ENCODE measurements at regions not wholly inside any gene's neighbourhood (a gene's known extent, or its start where the extent isn't known, plus 50 kb on each side); places are given as distances from the start of the nearest gene placed in this dataset.
"Not testable (repeated sequence)": the region's sequence is repeated elsewhere in the genome, so short reads cannot be mapped to it uniquely, and the experiment has no call there.

DNA sequence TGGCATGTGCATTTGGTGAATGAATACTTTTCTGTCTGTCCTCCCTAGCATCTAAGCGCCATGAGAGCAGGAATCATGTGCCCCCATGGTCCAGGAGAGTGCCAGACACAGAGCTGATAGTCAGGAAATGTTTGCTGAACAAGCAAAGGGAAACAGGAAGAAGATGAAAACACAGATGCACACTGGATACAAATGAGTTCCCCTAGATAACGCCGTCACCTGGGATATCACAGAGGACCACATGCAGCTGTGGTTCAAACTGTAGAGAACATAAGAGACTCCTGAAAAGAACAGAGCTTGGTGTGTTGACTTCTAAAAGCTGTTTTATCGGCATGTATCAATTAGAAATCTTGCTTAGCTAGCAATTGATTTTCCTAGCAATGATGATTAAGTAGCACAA is 293.7 kb downstream of the BTBD3 start:
- no peak overlapping the region for H3K27ac ChIP-seq
- ATAC-seq (replicated peaks in 6 of 8): peak in 1 of 8 experiments; percentile 30
- H3K4me3 ChIP-seq: no peak overlapping the region
- H3K4me1 ChIP-seq (replicated peaks in 1 of 2): peaks cover 3 to 4% of the 10 kb centered on the region in 2 donors
- WGBS, 10 experiments: 22 to 100% (median 100%) methylated on average over 1 to 4 of the region's 4 CpGs; no CpG with 5 or more reads in 2 of the 10 experiments
- in situ Hi-C loops (cut with MboI; ENCODE audit: low pct_unique_long_range_greater_than_20kb in 2 of 9, low sequenced_read_pairs in 9 of 9, unreplicated experiment in 9 of 9): no loop called here

DNA sequence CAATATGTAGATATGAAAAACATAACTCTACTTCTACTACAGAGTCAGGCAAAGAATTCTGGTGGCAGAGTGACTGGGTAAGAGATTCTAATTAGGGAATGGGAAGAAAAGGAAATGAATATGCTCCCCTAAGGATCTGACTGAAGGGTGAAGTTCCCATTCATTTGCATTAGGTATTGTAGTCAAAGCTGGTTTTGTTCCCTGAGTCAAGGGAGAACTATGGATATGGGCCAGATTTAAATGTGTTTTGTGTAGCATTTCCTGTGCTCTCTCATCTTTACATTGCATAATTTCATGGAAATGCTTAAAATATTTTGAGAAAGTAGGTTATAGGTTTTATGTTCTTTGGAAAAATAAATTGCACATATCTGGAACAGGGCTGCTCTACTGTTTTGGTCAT is 299.7 kb downstream of the BTBD3 start:
- Histone ChIP-seq H3K27ac (no peak overlapping the region), H3K4me1 (replicated peaks in 1 of 2) (peaks cover 0 to 3% of the 10 kb centered on the region in 2 donors), H3K4me3 (no peak overlapping the region)
- in situ Hi-C loops (cut with MboI; ENCODE audit: low pct_unique_long_range_greater_than_20kb in 2 of 9, low sequenced_read_pairs in 9 of 9, unreplicated experiment in 9 of 9): no loop called here
- ATAC-seq (replicated peaks in 6 of 8): peak in 1 of 8 experiments; percentile 51

DNA sequence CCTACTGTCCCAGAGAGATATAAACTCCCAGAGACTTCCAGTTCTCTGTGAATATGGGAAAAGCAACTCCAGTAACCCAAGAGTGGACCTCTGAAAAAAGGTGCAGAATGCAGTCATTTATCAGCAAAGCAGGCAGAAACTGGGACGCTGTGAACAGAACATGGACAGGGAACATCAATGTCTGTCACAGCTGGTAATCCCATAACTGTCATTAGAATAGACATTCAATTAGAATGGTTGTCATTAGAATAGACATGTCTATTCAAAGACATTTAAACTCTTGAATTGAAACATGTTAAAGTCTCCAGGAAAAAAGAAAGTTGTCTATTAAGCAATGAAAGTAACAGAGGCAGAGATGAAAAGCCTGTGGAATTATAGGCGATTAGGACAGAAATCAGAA is 302.1 kb downstream of the BTBD3 start:
- no peak for ATAC-seq (replicated peaks in 6 of 8)
- Histone ChIP-seq H3K27ac (no peak overlapping the region), H3K4me3 (no peak overlapping the region), H3K4me1 (replicated peaks in 1 of 2) (no peaks in the 10 kb centered on the region)
- in situ Hi-C loops (cut with MboI; ENCODE audit: low pct_unique_long_range_greater_than_20kb in 2 of 9, low sequenced_read_pairs in 9 of 9, unreplicated experiment in 9 of 9): no loop called here
- WGBS, 10 experiments: 33 to 100% (median 70%) methylated on average over 1 to 2 of the region's 2 CpGs; no CpG with 5 or more reads in 2 of the 10 experiments

DNA sequence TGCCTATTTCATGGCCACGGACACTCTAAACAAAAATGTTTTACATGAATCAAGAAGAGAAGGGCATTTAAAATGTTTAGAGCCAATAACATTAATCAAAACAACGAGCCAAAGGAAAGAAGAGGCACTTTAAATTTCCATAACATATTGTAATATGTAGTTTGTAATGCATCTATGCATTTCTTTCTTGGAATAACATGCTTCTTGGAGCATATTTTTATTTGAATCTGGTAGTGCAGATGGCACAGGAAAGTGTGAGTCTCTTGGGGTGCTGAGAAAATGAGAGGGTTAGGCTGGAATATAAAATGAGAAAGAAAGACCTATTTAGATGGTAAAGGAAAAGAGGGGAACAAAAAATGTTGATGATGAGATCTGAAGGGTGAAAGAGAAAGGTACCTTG is 305.4 kb downstream of the BTBD3 start:
- H3K4me1 ChIP-seq (replicated peaks in 1 of 2): no peaks in the 10 kb centered on the region
- peak in 1 of 8 experiments; percentile 76 for ATAC-seq (replicated peaks in 6 of 8)
- 0 to 77% (median 38%) methylated on average over 1 to 2 of the region's 2 CpGs; no CpG with 5 or more reads in 1 of the 10 experiments for WGBS, 10 experiments
- no peak overlapping the region for H3K27ac ChIP-seq
- in situ Hi-C loops (cut with MboI; ENCODE audit: low pct_unique_long_range_greater_than_20kb in 2 of 9, low sequenced_read_pairs in 9 of 9, unreplicated experiment in 9 of 9): no loop called here
- no peak overlapping the region for H3K4me3 ChIP-seq

DNA sequence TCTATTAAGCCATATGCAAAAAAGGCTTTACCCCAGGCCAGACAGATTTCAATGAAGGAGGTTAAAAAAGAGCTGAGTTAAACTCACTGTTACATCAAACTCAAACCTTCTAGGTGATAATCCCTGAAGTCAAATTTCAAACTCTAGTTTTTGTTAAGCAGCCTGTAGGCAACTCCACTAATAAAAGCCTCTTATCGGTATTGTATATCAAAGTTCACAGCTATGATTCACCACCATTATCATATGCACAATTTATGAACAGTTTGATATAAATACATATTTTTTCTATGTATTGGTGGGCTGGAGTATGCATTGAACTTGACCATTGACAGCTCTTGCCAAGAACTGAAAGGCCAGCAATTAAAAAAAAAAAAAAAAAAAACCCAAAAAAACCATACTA is 308.2 kb downstream of the BTBD3 start:
- in situ Hi-C loops (cut with MboI; ENCODE audit: low pct_unique_long_range_greater_than_20kb in 2 of 9, low sequenced_read_pairs in 9 of 9, unreplicated experiment in 9 of 9): no loop called here
- Histone ChIP-seq H3K27ac (no peak overlapping the region), H3K4me1 (replicated peaks in 1 of 2) (no peaks in the 10 kb centered on the region), H3K4me3 (no peak overlapping the region)
- peak in 1 of 8 experiments; percentile 61 for ATAC-seq (replicated peaks in 6 of 8)
- 0 to 100% (median 91%) methylated on average over 1 of the region's 1 CpG; no CpG with 5 or more reads in 1 of the 10 experiments for WGBS, 10 experiments

DNA sequence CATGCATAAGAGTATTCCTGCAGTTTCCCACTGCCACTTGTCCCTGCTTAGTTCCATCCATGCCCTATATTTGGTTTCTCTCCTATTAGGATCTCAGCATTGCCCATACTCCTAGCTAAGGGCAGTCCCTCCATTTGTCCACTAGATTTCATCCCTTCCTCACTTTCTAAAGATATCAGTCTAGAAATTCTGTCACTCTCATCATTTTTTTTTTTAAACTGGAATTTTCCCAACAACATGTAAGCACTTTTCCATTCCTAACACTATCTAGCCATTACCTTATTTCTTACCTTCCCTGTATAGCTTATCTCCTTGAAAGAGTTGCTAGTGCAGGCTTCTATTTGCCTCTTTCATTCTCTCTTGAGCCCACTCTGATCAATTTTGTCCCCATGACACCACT is 312.2 kb downstream of the BTBD3 start:
- in situ Hi-C loops (cut with MboI; ENCODE audit: low pct_unique_long_range_greater_than_20kb in 2 of 9, low sequenced_read_pairs in 9 of 9, unreplicated experiment in 9 of 9): no loop called here
- Histone ChIP-seq H3K27ac (no peak overlapping the region), H3K4me1 (replicated peaks in 1 of 2) (no peaks in the 10 kb centered on the region), H3K4me3 (no peak overlapping the region)
- ATAC-seq (replicated peaks in 6 of 8): no peak

DNA sequence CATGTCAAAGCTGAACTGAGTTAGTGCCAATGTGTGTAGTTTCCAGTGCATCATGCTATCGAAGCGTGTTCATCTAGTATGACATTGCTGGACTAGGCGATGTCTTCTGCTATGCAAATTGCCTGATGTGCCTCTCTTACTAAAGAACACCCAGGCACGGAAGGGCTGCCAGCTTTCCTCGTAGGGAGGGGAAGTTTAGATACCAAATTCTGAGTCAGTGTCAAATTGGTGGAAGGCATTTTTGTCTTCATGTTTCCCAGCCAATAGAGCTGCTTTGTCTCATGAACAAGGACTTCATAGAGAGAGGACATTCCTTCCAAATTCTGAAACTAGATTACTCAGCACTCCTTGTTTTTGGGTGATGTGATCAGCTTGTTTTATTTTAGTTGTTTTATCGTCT is 320.1 kb downstream of the BTBD3 start:
- 0 to 94% (median 52%) methylated on average over 1 to 6 of the region's 6 CpGs; no CpG with 5 or more reads in 1 of the 10 experiments for WGBS, 10 experiments
- in situ Hi-C loops (cut with MboI; ENCODE audit: low pct_unique_long_range_greater_than_20kb in 2 of 9, low sequenced_read_pairs in 9 of 9, unreplicated experiment in 9 of 9): no loop called here
- H3K4me1 ChIP-seq (replicated peaks in 1 of 2): no peaks in the 10 kb centered on the region
- no peak overlapping the region for H3K4me3 ChIP-seq
- H3K27ac ChIP-seq: no peak overlapping the region
- peak in 3 of 8 experiments; percentile 74 to 92 (median 84) for ATAC-seq (replicated peaks in 6 of 8)

DNA sequence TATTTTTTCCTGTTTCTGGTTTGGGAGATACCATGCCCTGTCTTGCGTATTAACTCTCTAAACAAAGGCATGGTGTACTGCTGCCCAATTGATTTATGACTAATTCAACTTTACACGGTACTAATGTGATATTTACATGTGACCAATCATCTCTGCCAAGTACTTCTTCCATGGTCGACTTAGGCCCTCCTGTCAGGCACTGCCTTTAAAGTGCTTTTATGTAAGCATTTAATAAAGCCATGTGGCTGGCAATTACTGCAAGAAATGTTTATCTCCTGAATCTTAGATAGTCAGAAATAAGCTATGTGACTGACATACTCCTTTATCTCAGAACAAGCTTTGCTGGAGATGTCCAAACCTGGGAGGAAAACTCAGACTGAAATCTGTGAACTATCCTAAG is 323.4 kb downstream of the BTBD3 start:
- no peaks in the 10 kb centered on the region for H3K4me1 ChIP-seq (replicated peaks in 1 of 2)
- peak in 1 of 8 experiments; percentile 62 for ATAC-seq (replicated peaks in 6 of 8)
- in situ Hi-C loops (cut with MboI; ENCODE audit: low pct_unique_long_range_greater_than_20kb in 2 of 9, low sequenced_read_pairs in 9 of 9, unreplicated experiment in 9 of 9): no loop called here
- WGBS, 10 experiments: 7 to 86% (median 72%) methylated on average over 2 to 3 of the region's 3 CpGs; no CpG with 5 or more reads in 1 of the 10 experiments
- no peak overlapping the region for H3K27ac ChIP-seq
- no peak overlapping the region for H3K4me3 ChIP-seq

DNA sequence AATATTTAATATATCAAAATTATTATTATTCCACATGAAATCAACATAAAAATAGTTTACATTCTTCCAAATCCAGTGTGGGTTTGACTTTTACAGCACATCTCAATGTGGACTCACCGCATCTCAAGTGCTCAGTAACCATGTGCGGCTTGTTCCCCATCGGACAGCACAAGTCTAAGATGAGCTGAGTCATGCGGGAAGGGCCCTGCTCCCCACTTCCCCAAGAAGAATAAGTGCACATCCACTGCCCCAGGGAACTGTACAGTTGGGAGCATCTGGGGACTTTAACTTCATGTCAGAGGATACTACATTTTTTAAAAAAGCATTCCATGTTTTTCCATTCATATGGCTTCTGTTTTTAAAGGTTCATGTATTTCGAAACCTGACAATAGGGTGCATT is 325.6 kb downstream of the BTBD3 start:
- Histone ChIP-seq H3K27ac (no peak overlapping the region), H3K4me3 (no peak overlapping the region), H3K4me1 (replicated peaks in 1 of 2) (no peaks in the 10 kb centered on the region)
- no peak for ATAC-seq (replicated peaks in 6 of 8)
- 31 to 100% (median 93%) methylated on average over 1 to 5 of the region's 5 CpGs; no CpG with 5 or more reads in 4 of the 10 experiments for WGBS, 10 experiments
- in situ Hi-C loops (cut with MboI; ENCODE audit: low pct_unique_long_range_greater_than_20kb in 2 of 9, low sequenced_read_pairs in 9 of 9, unreplicated experiment in 9 of 9): no loop called here

DNA sequence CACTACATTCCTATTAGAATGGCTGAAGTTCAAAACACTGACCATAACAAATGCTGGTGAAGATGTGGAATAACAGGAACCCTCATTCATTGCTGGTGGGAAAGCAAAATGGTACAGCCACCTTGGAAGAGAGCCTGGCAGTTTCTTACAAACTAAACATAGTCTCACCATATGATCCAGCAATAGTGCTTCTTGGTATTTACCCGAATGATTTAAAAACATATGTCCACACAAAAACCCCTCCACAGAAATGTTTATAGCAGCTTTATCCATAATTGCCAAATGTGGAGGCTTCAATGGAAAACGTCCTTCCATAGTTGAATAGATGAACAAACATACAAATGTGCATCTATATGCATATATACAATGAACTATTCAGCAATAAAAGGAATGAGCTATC is 330.8 kb downstream of the BTBD3 start:
- no peak for ATAC-seq (replicated peaks in 6 of 8)
- no peaks in the 10 kb centered on the region for H3K4me1 ChIP-seq (replicated peaks in 1 of 2)
- WGBS, 10 experiments: 0 to 83% (median 43%) methylated on average over 1 to 2 of the region's 2 CpGs; no CpG with 5 or more reads in 2 of the 10 experiments
- H3K4me3 ChIP-seq: no peak overlapping the region
- H3K27ac ChIP-seq: no peak overlapping the region
- in situ Hi-C loops (cut with MboI; ENCODE audit: low pct_unique_long_range_greater_than_20kb in 2 of 9, low sequenced_read_pairs in 9 of 9, unreplicated experiment in 9 of 9): no loop called here

DNA sequence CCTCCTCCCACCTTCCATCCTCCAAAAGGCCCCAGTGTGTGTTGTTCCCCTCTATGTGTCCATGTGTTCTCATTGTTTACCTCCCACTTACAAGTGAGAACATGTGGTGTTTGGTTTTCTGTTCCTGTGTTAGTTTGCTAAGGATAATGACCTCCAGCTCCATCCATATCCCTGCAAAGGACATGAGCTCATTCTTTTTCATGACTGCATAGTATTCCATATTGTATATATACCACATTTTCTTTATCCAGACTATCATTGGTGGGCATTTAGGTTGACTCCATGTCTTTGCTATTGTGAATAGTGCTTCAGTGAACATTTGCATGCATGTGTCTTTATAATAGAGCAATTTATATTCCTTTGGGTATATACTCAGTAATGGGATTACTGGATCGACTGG is 333.0 kb downstream of the BTBD3 start:
- 0 to 100% (median 60%) methylated on average over 1 of the region's 1 CpG; no CpG with 5 or more reads in 4 of the 10 experiments for WGBS, 10 experiments
- in situ Hi-C loops (cut with MboI; ENCODE audit: low pct_unique_long_range_greater_than_20kb in 2 of 9, low sequenced_read_pairs in 9 of 9, unreplicated experiment in 9 of 9); H3K4me1 ChIP-seq (replicated peaks in 1 of 2); H3K4me3 ChIP-seq; H3K27ac ChIP-seq; ATAC-seq (replicated peaks in 6 of 8): not testable (repeated sequence)

DNA sequence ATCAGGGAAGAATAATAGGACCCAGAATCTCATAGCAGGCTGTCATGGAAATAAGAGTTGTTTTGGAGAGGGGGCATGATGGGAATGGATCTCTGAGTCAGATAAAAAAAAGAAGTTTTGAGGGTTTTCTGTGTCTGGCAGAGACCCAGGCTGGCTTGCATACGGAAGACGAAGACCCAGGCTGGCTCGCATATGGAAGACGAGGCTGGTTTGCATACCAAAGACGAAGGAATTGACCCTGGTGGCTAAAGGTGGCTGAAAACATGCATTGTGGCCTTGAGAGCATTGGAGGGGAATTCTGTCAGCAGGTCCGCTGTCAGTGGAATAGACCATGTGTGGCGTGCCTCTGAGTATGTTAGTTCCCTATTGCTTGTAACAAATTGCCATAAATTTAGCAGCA is 335.1 kb downstream of the BTBD3 start:
- in situ Hi-C loops (cut with MboI; ENCODE audit: low pct_unique_long_range_greater_than_20kb in 2 of 9, low sequenced_read_pairs in 9 of 9, unreplicated experiment in 9 of 9): no loop called here
- Histone ChIP-seq H3K4me3 (no peak overlapping the region), H3K4me1 (replicated peaks in 1 of 2) (no peaks in the 10 kb centered on the region), H3K27ac (no peak overlapping the region)
- ATAC-seq (replicated peaks in 6 of 8): no peak
- WGBS, 10 experiments: 0 to 80% (median 40%) methylated on average over 1 to 6 of the region's 7 CpGs; no CpG with 5 or more reads in 1 of the 10 experiments

DNA sequence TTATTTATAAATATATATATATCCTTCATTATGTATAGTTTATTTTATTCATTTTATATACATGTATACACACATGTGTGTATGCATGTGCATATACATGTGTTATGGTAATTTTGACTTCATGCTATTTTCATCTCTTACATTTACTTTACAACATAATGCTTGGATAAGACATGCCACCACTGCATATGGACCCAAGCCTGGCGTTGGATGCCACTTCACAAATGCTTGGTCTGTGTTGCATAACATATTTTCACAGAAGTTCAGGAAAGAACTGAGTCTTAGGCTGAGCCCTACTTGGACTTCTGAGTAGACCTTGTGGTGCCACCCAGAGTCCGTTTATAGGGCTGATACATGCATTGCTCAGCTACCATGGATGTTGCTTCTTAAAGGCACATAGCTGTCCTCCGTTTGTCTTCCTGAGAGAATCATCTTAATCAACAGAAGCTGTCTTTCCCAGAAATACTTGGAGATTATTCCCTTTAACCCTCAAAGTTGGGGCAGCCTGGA is 337.8 kb downstream of the BTBD3 start:
- Histone ChIP-seq H3K27ac (no peak overlapping the region), H3K4me1 (replicated peaks in 1 of 2) (no peaks in the 10 kb centered on the region), H3K4me3 (no peak overlapping the region)
- in situ Hi-C loops (cut with MboI; ENCODE audit: low pct_unique_long_range_greater_than_20kb in 2 of 9, low sequenced_read_pairs in 9 of 9, unreplicated experiment in 9 of 9): no loop called here
- no peak for ATAC-seq (replicated peaks in 6 of 8)
- WGBS, 10 experiments: 0 to 100% (median 63%) methylated on average over 1 to 3 of the region's 3 CpGs; no CpG with 5 or more reads in 2 of the 10 experiments

DNA sequence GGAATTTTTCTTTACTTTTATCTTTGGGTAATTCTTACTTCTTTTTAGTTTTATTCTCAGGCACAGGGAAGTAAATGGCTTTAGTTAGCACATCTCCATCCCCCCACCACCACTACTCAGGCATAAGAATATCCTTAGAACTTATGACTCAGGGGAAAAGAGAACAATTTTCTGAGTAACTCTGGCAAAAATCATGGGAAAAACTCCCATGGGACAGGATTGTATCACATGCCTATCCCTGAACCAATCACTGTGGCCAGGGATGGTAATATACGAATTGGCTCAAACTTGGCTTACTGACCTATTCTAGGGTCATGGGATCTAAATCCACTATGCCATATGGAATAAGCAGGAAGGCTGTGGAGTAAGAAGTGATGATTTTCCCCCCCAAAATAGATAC is 339.1 kb downstream of the BTBD3 start:
- Histone ChIP-seq H3K4me3 (no peak overlapping the region), H3K27ac (no peak overlapping the region), H3K4me1 (replicated peaks in 1 of 2) (no peaks in the 10 kb centered on the region)
- in situ Hi-C loops (cut with MboI; ENCODE audit: low pct_unique_long_range_greater_than_20kb in 2 of 9, low sequenced_read_pairs in 9 of 9, unreplicated experiment in 9 of 9): no loop called here
- WGBS, 10 experiments: 0 to 29% (median 11%) methylated on average over 1 of the region's 1 CpG; no CpG with 5 or more reads in 5 of the 10 experiments
- ATAC-seq (replicated peaks in 6 of 8): no peak
